Panc1 (cell line): ENCODE measurements at regions not wholly inside any gene's neighbourhood (a gene's known extent, or its start where the extent isn't known, plus 50 kb on each side); places are given as distances from the start of the nearest gene placed in this dataset.
A peak's percentile ranks its signal among the peaks of the same experiment; 100 is the strongest.
"Not testable (repeated sequence)": the region's sequence is repeated elsewhere in the genome, so short reads cannot be mapped to it uniquely, and the experiment has no call there.

Experiments used
- ATAC-seq: fragments of 200-7000 bp; cut with Tn5 transposase; 2 replicates; pipeline ENCODE4 v1.9.1; 2020; ENCODE audit warnings: mild to moderate bottlenecking, moderate library complexity
- BruUV-seq: library from RNA; stranded (reverse); fragments of 400-500 nt; replicated peaks from 2 replicates; lab custom pipeline; 2021; lab: Mats Ljungman, UMichigan
- CTCF ChIA-PET: fragments of 300-600 bp; sonication (Branson Sonifier 250); formaldehyde crosslinking; loops from one replicate; lab custom pipeline; 2022; ENCODE audit warnings: antibody characterized with exemption; lab: Charles Lee
- POLR2A ChIA-PET: fragments of 300-600 bp; sonication (Branson Sonifier 250); formaldehyde crosslinking; loops from one replicate; lab custom pipeline; 2022; ENCODE audit warnings: antibody characterized with exemption; lab: Charles Lee
- DNase-seq: peaks from one replicate; pipeline ENCODE4 v3.0.0-alpha.2; 2010; ENCODE audit warnings: low read depth, low spot score
- H3K27ac ChIP-seq: 2 replicates; pipeline ENCODE4 v1.5.1; 2011; ENCODE audit warnings: mild to moderate bottlenecking, low read length, inconsistent platforms
- H3K27me3 ChIP-seq: fragments of 200-500 bp; sonication (Bioruptor generic); 2 replicates; pipeline ENCODE4 v1.6.0; 2014; ENCODE audit warnings: low read length, inconsistent platforms; ENCODE audit not compliant: control insufficient read depth, insufficient read depth
- H3K36me3 ChIP-seq: fragments of 200-500 bp; sonication (Bioruptor generic); 2 replicates; pipeline ENCODE4 v1.5.1; 2014; ENCODE audit warnings: inconsistent platforms, mild to moderate bottlenecking, low read length, moderate library complexity; ENCODE audit not compliant: control insufficient read depth, insufficient read depth
- H3K4me1 ChIP-seq: 2 replicates; pipeline ENCODE4 v1.5.1; 2011; ENCODE audit warnings: inconsistent platforms, mild to moderate bottlenecking, low read length, moderate library complexity; ENCODE audit not compliant: control insufficient read depth, insufficient read depth
- H3K4me3 ChIP-seq, 2 experiments: 2 replicates each; pipeline ENCODE4 v1.5.1; 2011 to 2012; ENCODE audit warnings: low read depth in 2 of 2, low read length in 2 of 2, mild to moderate bottlenecking in 2 of 2, inconsistent platforms in 1 of 2, moderate library complexity in 1 of 2
- H3K9me3 ChIP-seq: fragments of 200-500 bp; sonication (Bioruptor generic); 2 replicates; pipeline ENCODE4 v1.5.1; 2014; ENCODE audit warnings: low read depth, mild to moderate bottlenecking, inconsistent platforms, low read length, moderate library complexity; ENCODE audit not compliant: control insufficient read depth, insufficient read depth
- CTCF ChIP-seq: fragments of 450-650 bp; IDR thresholded peaks from 2 replicates; pipeline ENCODE4 v1.5.1; 2017; ENCODE audit warnings: mild to moderate bottlenecking
- POLR2AphosphoS5 ChIP-seq: IDR thresholded peaks from 2 replicates; pipeline ENCODE4 v1.6.1; 2012; ENCODE audit warnings: mild to moderate bottlenecking, low read depth, low read length, moderate library complexity
- REST ChIP-seq, 2 experiments: IDR thresholded peaks; 2 replicates each; pipeline ENCODE4 v1.6.1; 2011 to 2012; ENCODE audit warnings: low read depth in 2 of 2, control low read depth in 1 of 2, low read length in 1 of 2, mild to moderate bottlenecking in 1 of 2, moderate library complexity in 1 of 2; ENCODE audit not compliant: insufficient read depth in 1 of 2
- SIN3A ChIP-seq: IDR thresholded peaks from 2 replicates; pipeline ENCODE4 v1.6.1; 2012; ENCODE audit warnings: low read depth, mild to moderate bottlenecking, low read length, moderate library complexity, borderline replicate concordance; ENCODE audit not compliant: insufficient read depth
- TCF7L2 ChIP-seq: IDR thresholded peaks from 2 replicates; pipeline ENCODE4 v1.6.1; 2011; ENCODE audit warnings: mild to moderate bottlenecking, low read depth, low read length, inconsistent platforms
- in situ Hi-C: cut with HindIII; loops from 2 replicates; pipeline ENCODE4 v1.10.0; 2016; ENCODE audit warnings: low sequenced_read_pairs, low pct_unique_long_range_greater_than_20kb
- intact Hi-C: fragments of 100-400 bp; cut with micrococcal nuclease; formaldehyde crosslinking; loops from one replicate; pipeline ENCODE4 v1.10.0; 2022; ENCODE audit not compliant: unreplicated experiment

GRCh38 chr16:77514500-77515220 is 79.8 kb upstream of the ADAMTS18 start:
- BruUV-seq, result no TSS peak
- DNase-seq, result no peak
- Histone ChIP-seq H3K27ac (no peak overlapping the region), H3K27me3 (no peaks in the 10 kb centered on the region), H3K36me3 (no peaks in the 10 kb centered on the region), H3K4me3 (no peak overlapping the region), H3K9me3 (no peaks in the 10 kb centered on the region), H3K4me1 (no peaks in the 10 kb centered on the region)
- intact Hi-C loops, result no loop called here
- no peak for ATAC-seq
- ChIA-PET POLR2A (interaction anchor here (0.6 kb wide), 1 partner anchor 174 kb away, joined by 7 read pairs; no protein-coding TSS in a partner anchor), CTCF (no interaction called here)
- TF ChIP-seq SIN3A (no peak), REST (IDR thresholded peaks at IDR 0.05; ENCODE audit: insufficient read depth in 1 of 2, low read depth in 2 of 2, low read length in 1 of 2) (no peak), POLR2AphosphoS5 (no peak), TCF7L2 (no peak), CTCF (no peak)
- in situ Hi-C loops, result no loop called here

- CTCF ChIA-PET, POLR2A ChIA-PET, BruUV-seq, in situ Hi-C loops, H3K27me3 ChIP-seq, H3K27ac ChIP-seq, intact Hi-C loops, DNase-seq, H3K4me1 ChIP-seq, ATAC-seq, H3K4me3 ChIP-seq, H3K9me3 ChIP-seq, H3K36me3 ChIP-seq: not testable (repeated sequence)
These were observed 90.4 kb upstream of the ADAMTS18 start for GRCh38 chr16:77525226-77525625.

GRCh38 chr16:77531752-77532151 is 96.9 kb upstream of the ADAMTS18 start:
- DNase-seq, result peak; percentile 36
- TF ChIP-seq TCF7L2, result no peak
- no peak for TF ChIP-seq SIN3A
- TF ChIP-seq CTCF, result no peak
- no peak for TF ChIP-seq POLR2AphosphoS5
- TF ChIP-seq REST (IDR thresholded peaks at IDR 0.05; ENCODE audit: insufficient read depth in 1 of 2, low read depth in 2 of 2, low read length in 1 of 2), result no peak
- H3K27ac ChIP-seq, result no peak overlapping the region
- BruUV-seq, result no TSS peak
- H3K9me3 ChIP-seq, result no peaks in the 10 kb centered on the region
- CTCF ChIA-PET, result no interaction called here
- POLR2A ChIA-PET, result no interaction called here
- no peaks in the 10 kb centered on the region for H3K27me3 ChIP-seq
- intact Hi-C loops (no loop called here), in situ Hi-C loops (no loop called here)
- no peaks in the 10 kb centered on the region; the same call in 1 of the 2 replicates for H3K36me3 ChIP-seq
- H3K4me1 ChIP-seq, result no peaks in the 10 kb centered on the region
- H3K4me3 ChIP-seq, result no peak overlapping the region
- no peak for ATAC-seq
